Endodermal cell (in vitro differentiated cells): ENCODE measurements at regions not wholly inside any gene's neighbourhood (a gene's known extent, or its start where the extent isn't known, plus 50 kb on each side); places are given as distances from the start of the nearest gene placed in this dataset.

ENCODE experiments used
- DNase-seq: peaks from one replicate; pipeline ENCODE4 v3.0.0-alpha.2; 2017
- H3K27ac ChIP-seq: 2 replicates; pipeline ENCODE4 v1.5.1; 2013; ENCODE audit warnings: mild to moderate bottlenecking, low read depth, low read length, moderate library complexity
- H3K27me3 ChIP-seq: 2 replicates; pipeline ENCODE4 v1.6.1; 2013; ENCODE audit warnings: mild to moderate bottlenecking, low read length, moderate library complexity; ENCODE audit not compliant: insufficient read depth, control insufficient read depth, poor library complexity, severe bottlenecking
- H3K36me3 ChIP-seq: 2 replicates; pipeline ENCODE4 v1.7.0; 2013; ENCODE audit warnings: mild to moderate bottlenecking, low read length, moderate library complexity; ENCODE audit not compliant: control insufficient read depth, insufficient read depth
- H3K4me1 ChIP-seq: one replicate; pipeline ENCODE4 v1.7.0; 2013; ENCODE audit warnings: low read length; ENCODE audit not compliant: control insufficient read depth, insufficient read depth
- H3K4me3 ChIP-seq: 2 replicates; pipeline ENCODE4 v1.5.1; 2013; ENCODE audit warnings: mild to moderate bottlenecking, low read length, moderate library complexity
- H3K9ac ChIP-seq: 2 replicates; pipeline ENCODE4 v1.6.1; 2013; ENCODE audit warnings: mild to moderate bottlenecking, low read length, moderate library complexity; ENCODE audit not compliant: poor library complexity, severe bottlenecking; ENCODE audit errors: extremely low read depth
- H3K9me3 ChIP-seq: 2 replicates; pipeline ENCODE4 v1.6.1; 2013; ENCODE audit warnings: mild to moderate bottlenecking, low read length, moderate library complexity; ENCODE audit not compliant: control insufficient read depth
- H3K27ac Mint-ChIP-seq: 2 replicates; pipeline ENCODE4 v1.8.0; 2020; ENCODE audit warnings: mixed read lengths
- H3K27me3 Mint-ChIP-seq: 2 replicates; pipeline ENCODE4 v1.8.0; 2021; ENCODE audit warnings: mild to moderate bottlenecking, mixed read lengths; ENCODE audit not compliant: insufficient read depth
- H3K36me3 Mint-ChIP-seq: 2 replicates; pipeline ENCODE4 v1.8.0; 2020; ENCODE audit warnings: low read depth, mixed read lengths
- H3K4me1 Mint-ChIP-seq: 2 replicates; pipeline ENCODE4 v1.8.0; 2020; ENCODE audit warnings: mixed read lengths
- H3K4me3 Mint-ChIP-seq: 2 replicates; pipeline ENCODE4 v1.8.0; 2020; ENCODE audit warnings: mild to moderate bottlenecking, moderate library complexity, mixed read lengths
- H3K9me3 Mint-ChIP-seq: 2 replicates; pipeline ENCODE4 v1.8.0; 2020; ENCODE audit warnings: mild to moderate bottlenecking, mixed read lengths
- CTCF ChIP-seq: fragments of 200-600 bp; sonication (generic); conservative IDR thresholded peaks from 2 replicates; pipeline ENCODE4 v1.5.0; 2021; ENCODE audit warnings: antibody characterized with exemption, mild to moderate bottlenecking
- WGBS, 2 experiments: methylation state at CpG; one replicate each; pipeline versions ENCODE4 v1.1.5 to v1.1.7; 2013; ENCODE audit warnings: missing lambda C conversion rate in 2 of 2, mixed read lengths in 1 of 2; ENCODE audit not compliant: insufficient coverage in 1 of 2, insufficient read length in 1 of 2; 5-methylcytosine and 5-hydroxymethylcytosine counted together

GRCh38 chr13:31912647-31913401, 118.8 kb upstream of the FRY start:
- Histone ChIP-seq H3K27me3 (no peaks in the 10 kb centered on the region), H3K4me1 (peaks cover 25% of the 10 kb centered on the region), H3K9ac (no peak overlapping the region), H3K36me3 (no peaks in the 10 kb centered on the region), H3K4me3 (no peak overlapping the region), H3K9me3 (no peaks in the 10 kb centered on the region), H3K27ac (no peak overlapping the region)
- Mint-ChIP-seq H3K4me1 (peaks cover 54% of the 10 kb centered on the region), H3K4me3 (no peak overlapping the region), H3K9me3 (no peaks in the 10 kb centered on the region), H3K27ac (no peak overlapping the region), H3K27me3 (no peaks in the 10 kb centered on the region), H3K36me3 (no peaks in the 10 kb centered on the region)
- DNase-seq: no peak
- WGBS, 2 experiments: 100% methylated on average over 2 of the region's 2 CpGs; no CpG with 5 or more reads in 1 of the 2 experiments
- TF ChIP-seq CTCF: no peak

- no peaks in the 10 kb centered on the region for H3K27me3 Mint-ChIP-seq
- H3K9me3 Mint-ChIP-seq: no peaks in the 10 kb centered on the region
- H3K36me3 ChIP-seq: no peaks in the 10 kb centered on the region
- H3K9ac ChIP-seq: no peak overlapping the region
- no peak overlapping the region for H3K27ac Mint-ChIP-seq
- H3K4me1 Mint-ChIP-seq: peaks cover 48% of the 10 kb centered on the region
- no peaks in the 10 kb centered on the region for H3K36me3 Mint-ChIP-seq
- no peak for TF ChIP-seq CTCF
- WGBS, 2 experiments: 96 to 100% methylated on average over 1 to 2 of the region's 2 CpGs
- DNase-seq: no peak
- H3K4me3 ChIP-seq: no peak overlapping the region
- H3K4me3 Mint-ChIP-seq: no peak overlapping the region
- H3K27me3 ChIP-seq: no peaks in the 10 kb centered on the region
- H3K27ac ChIP-seq: no peak overlapping the region
- no peaks in the 10 kb centered on the region for H3K9me3 ChIP-seq
- peaks cover 20% of the 10 kb centered on the region for H3K4me1 ChIP-seq
Measured at GRCh38 chr13:31913459-31913858, 118.1 kb upstream of the FRY start.

- Mint-ChIP-seq H3K4me1 (peaks cover 38% of the 10 kb centered on the region), H3K9me3 (no peaks in the 10 kb centered on the region), H3K27me3 (no peaks in the 10 kb centered on the region), H3K4me3 (peak overlapping the region; percentile 15), H3K36me3 (no peaks in the 10 kb centered on the region), H3K27ac (peak overlapping the region; percentile 7)
- peak overlapping the region; percentile 67 for H3K4me3 ChIP-seq
- no peak overlapping the region for H3K9ac ChIP-seq
- peaks cover 14% of the 10 kb centered on the region for H3K4me1 ChIP-seq
- TF ChIP-seq CTCF: no peak
- no peaks in the 10 kb centered on the region for H3K9me3 ChIP-seq
- no peaks in the 10 kb centered on the region for H3K36me3 ChIP-seq
- H3K27me3 ChIP-seq: no peaks in the 10 kb centered on the region
- DNase-seq: peak; percentile 61
- 61 to 100% methylated on average over 1 to 4 of the region's 4 CpGs for WGBS, 2 experiments
- H3K27ac ChIP-seq: no peak overlapping the region
Measured at GRCh38 chr13:31914843-31915242, 116.7 kb upstream of the FRY start.
